ENCODE measurements at regions not wholly inside any gene's neighbourhood (a gene's known extent, or its start where the extent isn't known, plus 50 kb on each side); places are given as distances from the start of the nearest gene placed in this dataset.

DNA sequence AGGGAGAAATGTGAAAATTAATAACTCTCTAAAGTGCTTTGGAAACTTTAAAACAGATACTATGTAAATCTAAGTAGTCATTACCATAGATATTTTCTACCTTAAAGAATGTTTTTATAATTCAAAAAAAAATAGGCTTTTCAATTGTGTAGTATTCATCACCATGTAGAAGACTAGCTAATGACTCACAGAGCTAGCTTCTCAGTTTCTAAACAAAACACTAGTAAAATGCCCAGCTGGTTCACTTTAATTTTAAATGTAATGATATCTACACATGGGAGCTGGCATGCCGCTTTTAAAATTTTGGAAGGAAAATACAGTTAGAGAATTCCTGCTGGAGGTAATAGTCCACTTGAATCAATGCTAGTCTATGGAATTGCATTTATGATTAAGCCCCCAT is 509.8 kb downstream of the CSNK1G3 start (continued):
- TF ChIP-seq, protein P1, sequence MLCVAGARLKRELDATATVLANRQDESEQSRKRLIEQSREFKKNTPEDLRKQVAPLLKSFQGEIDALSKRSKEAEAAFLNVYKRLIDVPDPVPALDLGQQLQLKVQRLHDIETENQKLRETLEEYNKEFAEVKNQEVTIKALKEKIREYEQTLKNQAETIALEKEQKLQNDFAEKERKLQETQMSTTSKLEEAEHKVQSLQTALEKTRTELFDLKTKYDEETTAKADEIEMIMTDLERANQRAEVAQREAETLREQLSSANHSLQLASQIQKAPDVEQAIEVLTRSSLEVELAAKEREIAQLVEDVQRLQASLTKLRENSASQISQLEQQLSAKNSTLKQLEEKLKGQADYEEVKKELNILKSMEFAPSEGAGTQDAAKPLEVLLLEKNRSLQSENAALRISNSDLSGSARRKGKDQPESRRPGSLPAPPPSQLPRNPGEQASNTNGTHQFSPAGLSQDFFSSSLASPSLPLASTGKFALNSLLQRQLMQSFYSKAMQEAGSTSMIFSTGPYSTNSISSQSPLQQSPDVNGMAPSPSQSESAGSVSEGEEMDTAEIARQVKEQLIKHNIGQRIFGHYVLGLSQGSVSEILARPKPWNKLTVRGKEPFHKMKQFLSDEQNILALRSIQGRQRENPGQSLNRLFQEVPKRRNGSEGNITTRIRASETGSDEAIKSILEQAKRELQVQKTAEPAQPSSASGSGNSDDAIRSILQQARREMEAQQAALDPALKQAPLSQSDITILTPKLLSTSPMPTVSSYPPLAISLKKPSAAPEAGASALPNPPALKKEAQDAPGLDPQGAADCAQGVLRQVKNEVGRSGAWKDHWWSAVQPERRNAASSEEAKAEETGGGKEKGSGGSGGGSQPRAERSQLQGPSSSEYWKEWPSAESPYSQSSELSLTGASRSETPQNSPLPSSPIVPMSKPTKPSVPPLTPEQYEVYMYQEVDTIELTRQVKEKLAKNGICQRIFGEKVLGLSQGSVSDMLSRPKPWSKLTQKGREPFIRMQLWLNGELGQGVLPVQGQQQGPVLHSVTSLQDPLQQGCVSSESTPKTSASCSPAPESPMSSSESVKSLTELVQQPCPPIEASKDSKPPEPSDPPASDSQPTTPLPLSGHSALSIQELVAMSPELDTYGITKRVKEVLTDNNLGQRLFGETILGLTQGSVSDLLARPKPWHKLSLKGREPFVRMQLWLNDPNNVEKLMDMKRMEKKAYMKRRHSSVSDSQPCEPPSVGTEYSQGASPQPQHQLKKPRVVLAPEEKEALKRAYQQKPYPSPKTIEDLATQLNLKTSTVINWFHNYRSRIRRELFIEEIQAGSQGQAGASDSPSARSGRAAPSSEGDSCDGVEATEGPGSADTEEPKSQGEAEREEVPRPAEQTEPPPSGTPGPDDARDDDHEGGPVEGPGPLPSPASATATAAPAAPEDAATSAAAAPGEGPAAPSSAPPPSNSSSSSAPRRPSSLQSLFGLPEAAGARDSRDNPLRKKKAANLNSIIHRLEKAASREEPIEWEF (CRISPR knock-in tag; IDR thresholded peaks at IDR 0.05) = no peak
- TF ChIP-seq ZNF780A (CRISPR knock-in tag; IDR thresholded peaks at IDR 0.05) (no peak), SMAD3 (CRISPR knock-in tag; conservative IDR thresholded peaks at IDR 0.05) (no peak), SMARCB1 (IDR thresholded peaks at IDR 0.05; ENCODE audit: insufficient read length, low read depth) (no peak), E2F3 (CRISPR knock-in tag; IDR thresholded peaks at IDR 0.05) (no peak), NCOA6 (IDR thresholded peaks at IDR 0.05) (no peak)
- TF ChIP-seq, protein P2, sequence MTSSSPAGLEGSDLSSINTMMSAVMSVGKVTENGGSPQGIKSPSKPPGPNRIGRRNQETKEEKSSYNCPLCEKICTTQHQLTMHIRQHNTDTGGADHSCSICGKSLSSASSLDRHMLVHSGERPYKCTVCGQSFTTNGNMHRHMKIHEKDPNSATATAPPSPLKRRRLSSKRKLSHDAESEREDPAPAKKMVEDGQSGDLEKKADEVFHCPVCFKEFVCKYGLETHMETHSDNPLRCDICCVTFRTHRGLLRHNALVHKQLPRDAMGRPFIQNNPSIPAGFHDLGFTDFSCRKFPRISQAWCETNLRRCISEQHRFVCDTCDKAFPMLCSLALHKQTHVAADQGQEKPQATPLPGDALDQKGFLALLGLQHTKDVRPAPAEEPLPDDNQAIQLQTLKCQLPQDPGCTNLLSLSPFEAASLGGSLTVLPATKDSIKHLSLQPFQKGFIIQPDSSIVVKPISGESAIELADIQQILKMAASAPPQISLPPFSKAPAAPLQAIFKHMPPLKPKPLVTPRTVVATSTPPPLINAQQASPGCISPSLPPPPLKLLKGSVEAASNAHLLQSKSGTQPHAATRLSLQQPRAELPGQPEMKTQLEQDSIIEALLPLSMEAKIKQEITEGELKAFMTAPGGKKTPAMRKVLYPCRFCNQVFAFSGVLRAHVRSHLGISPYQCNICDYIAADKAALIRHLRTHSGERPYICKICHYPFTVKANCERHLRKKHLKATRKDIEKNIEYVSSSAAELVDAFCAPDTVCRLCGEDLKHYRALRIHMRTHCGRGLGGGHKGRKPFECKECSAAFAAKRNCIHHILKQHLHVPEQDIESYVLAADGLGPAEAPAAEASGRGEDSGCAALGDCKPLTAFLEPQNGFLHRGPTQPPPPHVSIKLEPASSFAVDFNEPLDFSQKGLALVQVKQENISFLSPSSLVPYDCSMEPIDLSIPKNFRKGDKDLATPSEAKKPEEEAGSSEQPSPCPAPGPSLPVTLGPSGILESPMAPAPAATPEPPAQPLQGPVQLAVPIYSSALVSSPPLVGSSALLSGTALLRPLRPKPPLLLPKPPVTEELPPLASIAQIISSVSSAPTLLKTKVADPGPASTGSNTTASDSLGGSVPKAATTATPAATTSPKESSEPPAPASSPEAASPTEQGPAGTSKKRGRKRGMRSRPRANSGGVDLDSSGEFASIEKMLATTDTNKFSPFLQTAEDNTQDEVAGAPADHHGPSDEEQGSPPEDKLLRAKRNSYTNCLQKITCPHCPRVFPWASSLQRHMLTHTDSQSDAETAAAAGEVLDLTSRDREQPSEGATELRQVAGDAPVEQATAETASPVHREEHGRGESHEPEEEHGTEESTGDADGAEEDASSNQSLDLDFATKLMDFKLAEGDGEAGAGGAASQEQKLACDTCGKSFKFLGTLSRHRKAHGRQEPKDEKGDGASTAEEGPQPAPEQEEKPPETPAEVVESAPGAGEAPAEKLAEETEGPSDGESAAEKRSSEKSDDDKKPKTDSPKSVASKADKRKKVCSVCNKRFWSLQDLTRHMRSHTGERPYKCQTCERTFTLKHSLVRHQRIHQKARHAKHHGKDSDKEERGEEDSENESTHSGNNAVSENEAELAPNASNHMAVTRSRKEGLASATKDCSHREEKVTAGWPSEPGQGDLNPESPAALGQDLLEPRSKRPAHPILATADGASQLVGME (CRISPR knock-in tag; IDR thresholded peaks at IDR 0.05) = no peak

All from K562 (cell line).